ENCODE measurements at regions not wholly inside any gene's neighbourhood (a gene's known extent, or its start where the extent isn't known, plus 50 kb on each side); places are given as distances from the start of the nearest gene placed in this dataset.
"Not testable (repeated sequence)": the region's sequence is repeated elsewhere in the genome, so short reads cannot be mapped to it uniquely, and the experiment has no call there.

GRCh38 chr9:17865881-17866280 lies 287.0 kb downstream of the SH3GL2 start:
- H3K4me1 ChIP-seq (ENCODE audit: control insufficient read depth, insufficient read depth, low read length), result no peaks in the 10 kb centered on the region
- no peak overlapping the region for H3K4me2 ChIP-seq (ENCODE audit: low read length)
- no peak overlapping the region for H3K9ac ChIP-seq (ENCODE audit: low read depth, low read length)
- no peaks in the 10 kb centered on the region for H3K27me3 ChIP-seq (ENCODE audit: control insufficient read depth, insufficient read depth, low read length)
- H3K4me3 ChIP-seq (ENCODE audit: low read length), result no peak overlapping the region
- H3K9me3 ChIP-seq (replicated peaks; ENCODE audit: low read length), result no peaks in the 10 kb centered on the region
- no peaks in the 10 kb centered on the region for H3K36me3 ChIP-seq (ENCODE audit: insufficient read depth, low read length)

- Histone ChIP-seq H3K4me1 (ENCODE audit: control insufficient read depth, insufficient read depth, low read length) (no peaks in the 10 kb centered on the region), H3K9ac (ENCODE audit: low read depth, low read length) (no peak overlapping the region), H3K36me3 (ENCODE audit: insufficient read depth, low read length) (no peaks in the 10 kb centered on the region), H3K4me2 (ENCODE audit: low read length) (no peak overlapping the region), H3K27me3 (ENCODE audit: control insufficient read depth, insufficient read depth, low read length) (no peaks in the 10 kb centered on the region), H3K9me3 (replicated peaks; ENCODE audit: low read length) (no peaks in the 10 kb centered on the region), H3K4me3 (ENCODE audit: low read length) (no peak overlapping the region)
These were observed 291.9 kb downstream of the SH3GL2 start for GRCh38 chr9:17870722-17871121.

GRCh38 chr9:17871213-17871890 lies 292.5 kb downstream of the SH3GL2 start:
- Histone ChIP-seq H3K9me3 (replicated peaks; ENCODE audit: low read length) (no peaks in the 10 kb centered on the region), H3K4me3 (ENCODE audit: low read length) (no peak overlapping the region), H3K9ac (ENCODE audit: low read depth, low read length) (no peak overlapping the region), H3K4me1 (ENCODE audit: control insufficient read depth, insufficient read depth, low read length) (no peaks in the 10 kb centered on the region), H3K27me3 (ENCODE audit: control insufficient read depth, insufficient read depth, low read length) (no peaks in the 10 kb centered on the region), H3K36me3 (ENCODE audit: insufficient read depth, low read length) (no peaks in the 10 kb centered on the region), H3K4me2 (ENCODE audit: low read length) (no peak overlapping the region)

- Histone ChIP-seq H3K4me1 (ENCODE audit: control insufficient read depth, insufficient read depth, low read length) (no peaks in the 10 kb centered on the region), H3K27me3 (ENCODE audit: control insufficient read depth, insufficient read depth, low read length) (no peaks in the 10 kb centered on the region), H3K36me3 (ENCODE audit: insufficient read depth, low read length) (no peaks in the 10 kb centered on the region), H3K9me3 (replicated peaks; ENCODE audit: low read length) (no peaks in the 10 kb centered on the region), H3K4me2 (ENCODE audit: low read length) (no peak overlapping the region), H3K4me3 (ENCODE audit: low read length) (no peak overlapping the region), H3K9ac (ENCODE audit: low read depth, low read length) (no peak overlapping the region)
These were observed 297.0 kb downstream of the SH3GL2 start for GRCh38 chr9:17875886-17876285.

GRCh38 chr9:17876687-17877086 lies 297.8 kb downstream of the SH3GL2 start:
- Histone ChIP-seq H3K9ac (ENCODE audit: low read depth, low read length) (no peak overlapping the region), H3K27me3 (ENCODE audit: control insufficient read depth, insufficient read depth, low read length) (no peaks in the 10 kb centered on the region), H3K9me3 (replicated peaks; ENCODE audit: low read length) (no peaks in the 10 kb centered on the region), H3K4me1 (ENCODE audit: control insufficient read depth, insufficient read depth, low read length) (no peaks in the 10 kb centered on the region), H3K36me3 (ENCODE audit: insufficient read depth, low read length) (no peaks in the 10 kb centered on the region), H3K4me2 (ENCODE audit: low read length) (no peak overlapping the region), H3K4me3 (ENCODE audit: low read length) (no peak overlapping the region)

GRCh38 chr9:17878810-17879370 lies 300.0 kb downstream of the SH3GL2 start:
- no peaks in the 10 kb centered on the region for H3K9me3 ChIP-seq (replicated peaks; ENCODE audit: low read length)
- H3K27me3 ChIP-seq (ENCODE audit: control insufficient read depth, insufficient read depth, low read length), result no peaks in the 10 kb centered on the region
- no peaks in the 10 kb centered on the region for H3K4me1 ChIP-seq (ENCODE audit: control insufficient read depth, insufficient read depth, low read length)
- no peak overlapping the region for H3K9ac ChIP-seq (ENCODE audit: low read depth, low read length)
- no peak overlapping the region for H3K4me3 ChIP-seq (ENCODE audit: low read length)
- H3K4me2 ChIP-seq (ENCODE audit: low read length), result no peak overlapping the region
- no peaks in the 10 kb centered on the region for H3K36me3 ChIP-seq (ENCODE audit: insufficient read depth, low read length)

- Histone ChIP-seq H3K9me3 (replicated peaks; ENCODE audit: low read length) (no peaks in the 10 kb centered on the region), H3K4me3 (ENCODE audit: low read length) (no peak overlapping the region), H3K4me1 (ENCODE audit: control insufficient read depth, insufficient read depth, low read length) (no peaks in the 10 kb centered on the region), H3K9ac (ENCODE audit: low read depth, low read length) (no peak overlapping the region), H3K36me3 (ENCODE audit: insufficient read depth, low read length) (no peaks in the 10 kb centered on the region), H3K27me3 (ENCODE audit: control insufficient read depth, insufficient read depth, low read length) (peaks cover 4% of the 10 kb centered on the region), H3K4me2 (ENCODE audit: low read length) (no peak overlapping the region)
These were observed 302.5 kb downstream of the SH3GL2 start for GRCh38 chr9:17881371-17881770.

- Histone ChIP-seq H3K4me3 (ENCODE audit: low read length) (no peak overlapping the region), H3K4me2 (ENCODE audit: low read length) (no peak overlapping the region), H3K9ac (ENCODE audit: low read depth, low read length) (no peak overlapping the region), H3K36me3 (ENCODE audit: insufficient read depth, low read length) (no peaks in the 10 kb centered on the region), H3K27me3 (ENCODE audit: control insufficient read depth, insufficient read depth, low read length) (peaks cover 6% of the 10 kb centered on the region), H3K9me3 (replicated peaks; ENCODE audit: low read length) (no peaks in the 10 kb centered on the region), H3K4me1 (ENCODE audit: control insufficient read depth, insufficient read depth, low read length) (no peaks in the 10 kb centered on the region)
These were observed 304.1 kb downstream of the SH3GL2 start for GRCh38 chr9:17882688-17883594.

GRCh38 chr9:17888066-17888465 lies 309.2 kb downstream of the SH3GL2 start:
- Histone ChIP-seq H3K4me1 (ENCODE audit: control insufficient read depth, insufficient read depth, low read length) (no peaks in the 10 kb centered on the region), H3K9me3 (replicated peaks; ENCODE audit: low read length) (no peaks in the 10 kb centered on the region), H3K4me2 (ENCODE audit: low read length) (no peak overlapping the region), H3K27me3 (ENCODE audit: control insufficient read depth, insufficient read depth, low read length) (peaks cover 9% of the 10 kb centered on the region), H3K9ac (ENCODE audit: low read depth, low read length) (no peak overlapping the region), H3K4me3 (ENCODE audit: low read length) (no peak overlapping the region), H3K36me3 (ENCODE audit: insufficient read depth, low read length) (no peaks in the 10 kb centered on the region)

GRCh38 chr9:17888964-17889363 lies 310.1 kb downstream of the SH3GL2 start:
- not testable (repeated sequence) for H3K4me3 ChIP-seq (ENCODE audit: low read length); H3K4me2 ChIP-seq (ENCODE audit: low read length)

GRCh38 chr9:17894501-17895160 lies 315.8 kb downstream of the SH3GL2 start:
- Histone ChIP-seq H3K4me3 (ENCODE audit: low read length) (no peak overlapping the region), H3K4me1 (ENCODE audit: control insufficient read depth, insufficient read depth, low read length) (no peaks in the 10 kb centered on the region), H3K9me3 (replicated peaks; ENCODE audit: low read length) (no peaks in the 10 kb centered on the region), H3K27me3 (ENCODE audit: control insufficient read depth, insufficient read depth, low read length) (peaks cover 13% of the 10 kb centered on the region), H3K36me3 (ENCODE audit: insufficient read depth, low read length) (no peaks in the 10 kb centered on the region), H3K4me2 (ENCODE audit: low read length) (no peak overlapping the region), H3K9ac (ENCODE audit: low read depth, low read length) (no peak overlapping the region)

More at GRCh38 chr9:17888964-17889363, 310.1 kb downstream of the SH3GL2 start:
- H3K9ac ChIP-seq (ENCODE audit: low read depth, low read length); H3K4me1 ChIP-seq (ENCODE audit: control insufficient read depth, insufficient read depth, low read length); H3K9me3 ChIP-seq (replicated peaks; ENCODE audit: low read length); H3K36me3 ChIP-seq (ENCODE audit: insufficient read depth, low read length); H3K27me3 ChIP-seq (ENCODE audit: control insufficient read depth, insufficient read depth, low read length): not testable (repeated sequence)

Data from skeletal muscle satellite cell (primary cell).